ENCODE measurements at regions not wholly inside any gene's neighbourhood (a gene's known extent, or its start where the extent isn't known, plus 50 kb on each side); places are given as distances from the start of the nearest gene placed in this dataset.

DNA sequence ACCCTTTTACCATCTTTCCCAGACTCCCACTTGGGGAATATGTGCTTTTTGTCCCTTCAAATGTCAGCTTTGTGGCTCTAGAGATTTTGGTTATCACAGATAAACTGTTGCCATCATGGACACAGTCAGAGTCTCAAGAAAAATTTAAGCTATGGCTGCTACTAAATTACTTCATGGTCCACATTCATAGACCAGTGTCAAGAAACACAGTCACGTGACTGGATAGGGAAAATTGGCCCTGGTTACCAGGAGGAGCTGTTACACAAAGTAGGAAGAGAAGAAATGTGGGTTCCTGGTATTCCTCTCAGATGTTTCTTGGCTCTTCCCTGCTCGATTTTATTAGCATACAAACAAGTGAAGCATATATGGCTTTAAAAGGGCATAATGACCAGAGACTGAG, 348.9 kb downstream of the NDFIP2 start:
- Histone ChIP-seq H3K79me2 (ENCODE audit: control insufficient read depth, insufficient read depth, low read length) (no peaks in the 10 kb centered on the region), H3K4me3 (no peak overlapping the region), H3K4me1 (ENCODE audit: control insufficient read depth, insufficient read depth, low read length) (no peaks in the 10 kb centered on the region), H3K4me2 (ENCODE audit: control insufficient read depth, insufficient read depth) (no peak overlapping the region), H2AFZ (ENCODE audit: control insufficient read depth, low read depth, low read length) (no peak overlapping the region), H3K9ac (ENCODE audit: control insufficient read depth, insufficient read depth, low read length) (no peak overlapping the region), H3K27ac (ENCODE audit: control insufficient read depth, insufficient read depth) (no peak overlapping the region), H3K27me3 (replicated peaks in 1 of 2; ENCODE audit: control insufficient read depth in 2 of 2, insufficient read depth in 2 of 2, low read length in 1 of 2) (no peaks in the 10 kb centered on the region), H3K36me3 (ENCODE audit: control insufficient read depth in 2 of 2, insufficient read depth in 2 of 2, low read length in 1 of 2) (no peaks in the 10 kb centered on the region), H3K9me3 (replicated peaks; ENCODE audit: control insufficient read depth, insufficient read depth, low read length) (no peaks in the 10 kb centered on the region), H4K20me1 (ENCODE audit: control insufficient read depth, insufficient read depth) (no peaks in the 10 kb centered on the region)
- ATAC-seq (no peak), DNase-seq (ENCODE audit: low read depth, low spot score) (no peak), FAIRE-seq (no peak)
- TF ChIP-seq RAD21 (IDR thresholded peaks at IDR 0.05; ENCODE audit: insufficient read depth, low read depth, low read length), result no peak
- peak; percentile 50; the same call in 1 of the 2 replicates for TF ChIP-seq RAD51 (IDR thresholded peaks at IDR 0.05)
- TF ChIP-seq ETV6 (conservative IDR thresholded peaks at IDR 0.05 in 1 of 2, IDR thresholded peaks at IDR 0.05 in 1 of 2; ENCODE audit: borderline replicate concordance in 1 of 2, low read depth in 1 of 2), result no peak
- ChIA-PET SMC1A (ENCODE audit: uncharacterized antibody, unreplicated experiment) (interaction anchor here (1.5 kb wide), 1 partner anchor 17 kb away, joined by 5 read pairs; no protein-coding TSS in a partner anchor), CTCF (no interaction called here), RAD21 (ENCODE audit: unreplicated experiment) (interaction anchor here (1.0 kb wide), 1 partner anchor 17 kb away, joined by 4 read pairs; no protein-coding TSS in a partner anchor), POLR2A (no interaction called here)
- intact Hi-C loops (cut with micrococcal nuclease; ENCODE audit: unreplicated experiment) (no loop called here), in situ Hi-C loops (cut with MboI) (no loop called here)
- no TSS peak for BruUV-seq (replicated peaks)
- 0% methylated on average over 2 of the region's 2 CpGs for WGBS (ENCODE audit: insufficient coverage, insufficient replicate concordance, low lambda C conversion rate, missing lambda C conversion rate)

DNA sequence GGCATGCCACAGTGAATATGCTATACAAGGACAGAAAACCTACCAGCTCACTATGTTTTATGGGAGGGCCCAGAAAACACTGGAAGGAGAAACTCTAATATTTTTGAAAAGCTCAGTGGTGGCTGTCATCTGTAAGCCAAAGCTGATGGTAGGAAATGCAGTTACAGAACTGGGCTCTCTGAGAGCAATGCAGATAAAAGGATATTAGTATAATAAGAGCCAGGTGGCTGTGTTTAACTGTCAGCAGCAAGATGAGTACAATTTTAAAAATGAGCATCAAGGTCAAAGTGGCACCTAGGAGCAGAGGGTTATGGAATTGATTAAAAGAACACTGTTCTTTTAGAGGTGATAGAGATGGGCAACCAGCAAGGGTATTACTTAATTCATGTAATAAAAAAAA, 345.0 kb downstream of the NDFIP2 start:
- Histone ChIP-seq H3K79me2 (ENCODE audit: control insufficient read depth, insufficient read depth, low read length) (no peaks in the 10 kb centered on the region), H3K9me3 (replicated peaks; ENCODE audit: control insufficient read depth, insufficient read depth, low read length) (no peaks in the 10 kb centered on the region), H3K4me1 (ENCODE audit: control insufficient read depth, insufficient read depth, low read length) (no peaks in the 10 kb centered on the region), H3K9ac (ENCODE audit: control insufficient read depth, insufficient read depth, low read length) (no peak overlapping the region), H2AFZ (ENCODE audit: control insufficient read depth, low read depth, low read length) (no peak overlapping the region), H3K4me3 (no peak overlapping the region), H3K27ac (ENCODE audit: control insufficient read depth, insufficient read depth) (no peak overlapping the region), H3K4me2 (ENCODE audit: control insufficient read depth, insufficient read depth) (no peak overlapping the region), H3K27me3 (replicated peaks in 1 of 2; ENCODE audit: control insufficient read depth in 2 of 2, insufficient read depth in 2 of 2, low read length in 1 of 2) (no peaks in the 10 kb centered on the region), H3K36me3 (ENCODE audit: control insufficient read depth in 2 of 2, insufficient read depth in 2 of 2, low read length in 1 of 2) (no peaks in the 10 kb centered on the region), H4K20me1 (ENCODE audit: control insufficient read depth, insufficient read depth) (no peaks in the 10 kb centered on the region)
- TF ChIP-seq ESRRA (IDR thresholded peaks at IDR 0.05; ENCODE audit: low read length), result no peak
- no peak for TF ChIP-seq BACH1 (IDR thresholded peaks at IDR 0.05; ENCODE audit: borderline replicate concordance)
- TF ChIP-seq NKRF (conservative IDR thresholded peaks at IDR 0.05), result no peak
- no peak for TF ChIP-seq MTA3 (IDR thresholded peaks at IDR 0.05; ENCODE audit: borderline replicate concordance, low read length)
- TF ChIP-seq NFIC (IDR thresholded peaks at IDR 0.05; ENCODE audit: low read depth, low read length), result no peak
- TF ChIP-seq, protein P1, sequence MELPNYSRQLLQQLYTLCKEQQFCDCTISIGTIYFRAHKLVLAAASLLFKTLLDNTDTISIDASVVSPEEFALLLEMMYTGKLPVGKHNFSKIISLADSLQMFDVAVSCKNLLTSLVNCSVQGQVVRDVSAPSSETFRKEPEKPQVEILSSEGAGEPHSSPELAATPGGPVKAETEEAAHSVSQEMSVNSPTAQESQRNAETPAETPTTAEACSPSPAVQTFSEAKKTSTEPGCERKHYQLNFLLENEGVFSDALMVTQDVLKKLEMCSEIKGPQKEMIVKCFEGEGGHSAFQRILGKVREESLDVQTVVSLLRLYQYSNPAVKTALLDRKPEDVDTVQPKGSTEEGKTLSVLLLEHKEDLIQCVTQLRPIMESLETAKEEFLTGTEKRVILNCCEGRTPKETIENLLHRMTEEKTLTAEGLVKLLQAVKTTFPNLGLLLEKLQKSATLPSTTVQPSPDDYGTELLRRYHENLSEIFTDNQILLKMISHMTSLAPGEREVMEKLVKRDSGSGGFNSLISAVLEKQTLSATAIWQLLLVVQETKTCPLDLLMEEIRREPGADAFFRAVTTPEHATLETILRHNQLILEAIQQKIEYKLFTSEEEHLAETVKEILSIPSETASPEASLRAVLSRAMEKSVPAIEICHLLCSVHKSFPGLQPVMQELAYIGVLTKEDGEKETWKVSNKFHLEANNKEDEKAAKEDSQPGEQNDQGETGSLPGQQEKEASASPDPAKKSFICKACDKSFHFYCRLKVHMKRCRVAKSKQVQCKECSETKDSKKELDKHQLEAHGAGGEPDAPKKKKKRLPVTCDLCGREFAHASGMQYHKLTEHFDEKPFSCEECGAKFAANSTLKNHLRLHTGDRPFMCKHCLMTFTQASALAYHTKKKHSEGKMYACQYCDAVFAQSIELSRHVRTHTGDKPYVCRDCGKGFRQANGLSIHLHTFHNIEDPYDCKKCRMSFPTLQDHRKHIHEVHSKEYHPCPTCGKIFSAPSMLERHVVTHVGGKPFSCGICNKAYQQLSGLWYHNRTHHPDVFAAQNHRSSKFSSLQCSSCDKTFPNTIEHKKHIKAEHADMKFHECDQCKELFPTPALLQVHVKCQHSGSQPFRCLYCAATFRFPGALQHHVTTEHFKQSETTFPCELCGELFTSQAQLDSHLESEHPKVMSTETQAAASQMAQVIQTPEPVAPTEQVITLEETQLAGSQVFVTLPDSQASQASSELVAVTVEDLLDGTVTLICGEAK (IDR thresholded peaks at IDR 0.05; ENCODE audit: borderline replicate concordance), result no peak
- no peak for TF ChIP-seq BMI1 (IDR thresholded peaks at IDR 0.05; ENCODE audit: borderline replicate concordance)
- ChIA-PET SMC1A (ENCODE audit: uncharacterized antibody, unreplicated experiment) (interaction anchor here (1.0 to 3.7 kb wide), 4 partner anchors 8 to 13 kb away, joined by 4 to 13 read pairs (median 7); no protein-coding TSS in a partner anchor), CTCF (no interaction called here), POLR2A (no interaction called here), RAD21 (ENCODE audit: unreplicated experiment) (interaction anchor here (1.0 kb wide), 1 partner anchor 147 kb away, joined by 3 read pairs; no protein-coding TSS in a partner anchor)
- in situ Hi-C loops (cut with MboI) (no loop called here), intact Hi-C loops (cut with micrococcal nuclease; ENCODE audit: unreplicated experiment) (no loop called here)
- DNase-seq (ENCODE audit: low read depth, low spot score), result no peak
- BruUV-seq (replicated peaks), result no TSS peak
- no peak for ATAC-seq
- FAIRE-seq, result no peak

Data from GM12878 (cell line).